Progenitor cell of endocrine pancreas (in vitro differentiated cells): ENCODE measurements at regions not wholly inside any gene's neighbourhood (a gene's known extent, or its start where the extent isn't known, plus 50 kb on each side); places are given as distances from the start of the nearest gene placed in this dataset.

Source experiments
- DNase-seq: peaks from one replicate; pipeline ENCODE4 v3.0.0; 2021; ENCODE audit warnings: low spot score; ENCODE audit not compliant: unreplicated experiment
- H3K27ac Mint-ChIP-seq: 2 replicates; pipeline ENCODE4 v1.8.0; 2021; ENCODE audit warnings: mild to moderate bottlenecking, moderate library complexity, mixed read lengths
- H3K27me3 Mint-ChIP-seq: 2 replicates; pipeline ENCODE4 v1.8.0; 2021; ENCODE audit warnings: mixed read lengths
- H3K36me3 Mint-ChIP-seq: 2 replicates; pipeline ENCODE4 v1.8.0; 2022; ENCODE audit warnings: mixed read lengths; ENCODE audit not compliant: insufficient read depth
- H3K4me1 Mint-ChIP-seq: 2 replicates; pipeline ENCODE4 v1.8.0; 2021; ENCODE audit warnings: low read depth, mixed read lengths
- H3K4me3 Mint-ChIP-seq: 2 replicates; pipeline ENCODE4 v1.8.0; 2021; ENCODE audit warnings: low read depth, mild to moderate bottlenecking, moderate library complexity, mixed read lengths
- H3K9me3 Mint-ChIP-seq: 2 replicates; pipeline ENCODE4 v1.8.0; 2021; ENCODE audit warnings: low read depth, mixed read lengths
- TF ChIP-seq, protein P1 (sequence below): fragments of 200-600 bp; sonication (generic); IDR thresholded peaks from one replicate; pipeline ENCODE4 v1.5.0; 2021; ENCODE audit warnings: antibody characterized with exemption, mild to moderate bottlenecking; ENCODE audit not compliant: unreplicated experiment

DNA sequence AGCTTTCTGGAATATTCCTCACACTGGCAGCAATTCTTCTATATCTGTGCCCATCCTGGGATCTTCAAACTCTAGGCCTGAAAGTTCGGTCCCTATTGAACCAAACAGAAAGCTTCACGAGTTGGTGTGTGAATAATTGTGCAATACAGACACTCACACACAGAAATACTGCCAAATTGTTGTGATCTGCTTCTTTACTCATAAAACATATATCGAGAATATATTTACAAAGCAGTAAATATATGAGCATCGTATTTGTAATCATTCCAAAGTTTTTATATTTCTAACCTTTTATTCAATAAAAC, 56.6 kb upstream of the BEX4 start:
- TF ChIP-seq, protein P1, sequence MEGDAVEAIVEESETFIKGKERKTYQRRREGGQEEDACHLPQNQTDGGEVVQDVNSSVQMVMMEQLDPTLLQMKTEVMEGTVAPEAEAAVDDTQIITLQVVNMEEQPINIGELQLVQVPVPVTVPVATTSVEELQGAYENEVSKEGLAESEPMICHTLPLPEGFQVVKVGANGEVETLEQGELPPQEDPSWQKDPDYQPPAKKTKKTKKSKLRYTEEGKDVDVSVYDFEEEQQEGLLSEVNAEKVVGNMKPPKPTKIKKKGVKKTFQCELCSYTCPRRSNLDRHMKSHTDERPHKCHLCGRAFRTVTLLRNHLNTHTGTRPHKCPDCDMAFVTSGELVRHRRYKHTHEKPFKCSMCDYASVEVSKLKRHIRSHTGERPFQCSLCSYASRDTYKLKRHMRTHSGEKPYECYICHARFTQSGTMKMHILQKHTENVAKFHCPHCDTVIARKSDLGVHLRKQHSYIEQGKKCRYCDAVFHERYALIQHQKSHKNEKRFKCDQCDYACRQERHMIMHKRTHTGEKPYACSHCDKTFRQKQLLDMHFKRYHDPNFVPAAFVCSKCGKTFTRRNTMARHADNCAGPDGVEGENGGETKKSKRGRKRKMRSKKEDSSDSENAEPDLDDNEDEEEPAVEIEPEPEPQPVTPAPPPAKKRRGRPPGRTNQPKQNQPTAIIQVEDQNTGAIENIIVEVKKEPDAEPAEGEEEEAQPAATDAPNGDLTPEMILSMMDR = no peak
- Mint-ChIP-seq H3K36me3 (no peaks in the 10 kb centered on the region), H3K4me3 (no peak overlapping the region)

DNA sequence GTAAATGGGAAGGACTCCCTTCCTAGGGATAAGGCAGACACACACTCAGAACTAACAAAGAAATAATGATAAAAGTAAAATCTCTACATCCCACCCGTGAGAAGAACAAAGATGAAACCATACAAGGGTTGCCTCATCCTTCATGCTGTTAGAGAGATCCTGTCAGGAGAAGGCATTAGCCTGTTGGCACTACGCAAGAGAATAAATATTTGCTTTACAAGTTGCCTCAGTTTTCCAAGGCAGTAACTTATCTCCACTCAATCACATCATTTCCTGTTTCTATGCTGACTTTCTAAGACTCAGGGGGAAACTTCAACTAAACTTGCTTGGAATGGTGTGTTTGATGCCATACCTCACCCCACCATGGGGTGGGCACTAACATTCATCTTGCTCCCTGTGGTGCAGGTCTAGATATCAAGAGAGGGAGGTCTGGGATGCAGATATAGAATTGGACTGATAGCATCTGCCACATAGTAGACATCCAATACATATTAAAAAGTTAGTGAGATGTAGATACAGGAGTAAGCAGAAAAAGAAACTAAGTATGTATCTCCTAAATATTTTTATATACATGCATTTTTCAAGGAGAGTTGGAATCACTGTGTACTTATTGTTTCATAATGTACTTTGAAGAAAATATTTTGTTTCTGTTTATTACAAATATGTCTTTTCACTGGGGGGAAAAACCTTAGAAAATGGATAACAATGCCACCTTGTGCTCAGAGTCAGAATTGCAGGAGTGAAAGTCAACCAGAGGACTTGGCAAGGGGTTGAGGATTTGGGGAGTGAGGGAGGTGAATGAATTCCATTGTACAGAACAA, 57.2 kb upstream of the BEX4 start:
- Mint-ChIP-seq H3K36me3 (no peaks in the 10 kb centered on the region), H3K9me3 (peaks cover 12% of the 10 kb centered on the region), H3K27ac (no peak overlapping the region), H3K4me3 (no peak overlapping the region), H3K27me3 (no peaks in the 10 kb centered on the region), H3K4me1 (peaks cover 8% of the 10 kb centered on the region)
- no peak for DNase-seq
- TF ChIP-seq, protein P1 = peak; percentile 61

More for the DNA sequence above, 56.6 kb upstream of the BEX4 start:
- Mint-ChIP-seq H3K9me3 (peaks cover 14% of the 10 kb centered on the region), H3K27ac (no peak overlapping the region), H3K27me3 (no peaks in the 10 kb centered on the region), H3K4me1 (peaks cover 8% of the 10 kb centered on the region)
- no peak for DNase-seq

DNA sequence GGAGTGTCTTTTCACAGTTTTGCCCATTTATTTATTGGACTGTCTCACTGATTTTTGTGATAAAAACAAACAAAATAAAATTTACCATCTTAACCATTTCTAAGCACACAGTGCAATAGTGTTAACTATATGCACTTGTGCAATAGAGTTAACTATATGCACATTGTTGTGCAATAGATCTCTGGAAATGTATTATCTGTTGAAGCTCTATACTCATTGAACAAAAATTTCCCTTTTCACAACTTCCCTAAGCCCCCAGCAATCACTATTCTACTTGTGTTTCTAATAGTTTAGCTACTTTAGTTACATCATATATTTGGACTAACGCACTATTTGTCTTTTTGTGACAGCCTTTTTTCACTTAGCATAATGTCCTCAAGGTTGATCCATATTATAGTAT, 59.7 kb upstream of the BEX4 start:
- no peak for DNase-seq
- Mint-ChIP-seq H3K27ac (no peak overlapping the region), H3K36me3 (no peaks in the 10 kb centered on the region), H3K27me3 (no peaks in the 10 kb centered on the region), H3K9me3 (peaks cover 16% of the 10 kb centered on the region), H3K4me3 (no peak overlapping the region), H3K4me1 (peaks cover 12% of the 10 kb centered on the region)
- TF ChIP-seq, protein P1 = no peak

- no peaks in the 10 kb centered on the region for H3K27me3 Mint-ChIP-seq
- no peaks in the 10 kb centered on the region for H3K36me3 Mint-ChIP-seq
- TF ChIP-seq, protein P1 = no peak
- H3K4me3 Mint-ChIP-seq = no peak overlapping the region
- no peak overlapping the region for H3K27ac Mint-ChIP-seq
- H3K4me1 Mint-ChIP-seq = peaks cover 12% of the 10 kb centered on the region
- peaks cover 25% of the 10 kb centered on the region for H3K9me3 Mint-ChIP-seq
- DNase-seq = no peak
These were observed 60.7 kb upstream of the NXF3 start for GRCh38 chrX:103153661-103154060.

DNA sequence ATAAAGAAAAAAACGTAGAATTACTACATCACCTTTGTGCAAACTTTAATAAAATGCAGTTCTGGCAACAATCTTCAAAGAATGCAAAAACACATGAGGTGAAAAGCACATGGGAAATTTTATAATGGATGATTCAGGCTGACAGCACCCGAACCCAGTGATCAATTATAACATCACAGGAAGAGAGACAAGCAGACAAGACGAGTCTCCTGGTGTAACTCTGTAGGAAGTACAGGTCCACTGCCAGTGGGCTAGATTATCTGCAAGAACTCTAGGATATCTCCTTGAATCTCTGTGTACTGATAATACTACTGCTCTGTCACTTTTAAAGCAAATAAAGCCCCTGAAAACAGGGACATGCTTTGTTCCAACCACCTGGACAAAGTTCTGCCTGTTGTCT, 58.9 kb upstream of the NXF3 start:
- no peaks in the 10 kb centered on the region for H3K36me3 Mint-ChIP-seq
- H3K9me3 Mint-ChIP-seq = peaks cover 31% of the 10 kb centered on the region
- H3K4me1 Mint-ChIP-seq = peaks cover 5% of the 10 kb centered on the region
- H3K4me3 Mint-ChIP-seq = no peak overlapping the region
- TF ChIP-seq, protein P1 = no peak
- peak overlapping the region; percentile 95 for H3K27ac Mint-ChIP-seq
- no peaks in the 10 kb centered on the region for H3K27me3 Mint-ChIP-seq
- DNase-seq = no peak
